HG02870 (cell line): ENCODE measurements at regions not wholly inside any gene's neighbourhood (a gene's known extent, or its start where the extent isn't known, plus 50 kb on each side); places are given as distances from the start of the nearest gene placed in this dataset.
"Not testable (repeated sequence)": the region's sequence is repeated elsewhere in the genome, so short reads cannot be mapped to it uniquely, and the experiment has no call there.

Experiments used
- ATAC-seq: cut with Tn5 transposase; IDR thresholded peaks from one replicate; pipeline ENCODE4 v1.9.1; 2021; ENCODE audit warnings: mild to moderate bottlenecking, moderate library complexity; ENCODE audit not compliant: unreplicated experiment

DNA sequence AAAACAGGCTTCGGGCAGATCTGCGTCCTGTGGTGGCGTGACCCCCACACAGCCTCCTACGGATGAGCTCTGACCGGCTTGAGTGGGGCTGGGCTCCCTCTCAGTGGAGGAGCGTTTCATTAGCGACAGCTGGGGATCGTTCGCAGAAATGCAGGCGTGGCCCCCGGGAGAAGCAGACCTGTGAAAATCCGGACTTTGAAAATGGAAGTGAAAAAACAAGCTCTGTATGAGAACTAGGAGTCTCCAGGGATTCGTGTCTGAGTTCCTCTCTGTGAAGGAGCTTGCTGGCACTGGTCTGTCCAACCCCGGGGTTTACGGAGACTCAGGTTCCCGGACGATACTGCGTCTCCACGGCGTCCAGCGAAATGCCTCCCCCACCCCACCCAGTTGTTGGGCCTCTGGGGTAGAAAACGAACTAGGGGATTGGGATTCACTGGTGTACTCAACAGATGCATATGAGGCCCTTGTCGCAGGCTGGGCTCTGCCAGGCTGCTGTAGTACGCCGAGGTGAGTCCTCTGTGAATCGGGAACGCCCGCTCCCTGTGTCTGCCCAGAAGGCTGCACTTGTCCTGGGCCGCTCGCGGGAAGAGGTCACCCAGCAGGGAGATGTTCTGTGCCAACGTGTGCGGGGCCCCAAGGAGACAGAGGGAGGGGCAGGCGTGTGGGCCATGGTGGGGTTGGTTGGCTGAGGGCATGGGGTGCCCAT lies 119.7 kb upstream of the ZNF469 start:
- ATAC-seq, result not testable (repeated sequence)

- not testable (repeated sequence) for ATAC-seq
These were observed 119.0 kb upstream of the ZNF469 start for GRCh38 chr16:88263681-88264287.

DNA sequence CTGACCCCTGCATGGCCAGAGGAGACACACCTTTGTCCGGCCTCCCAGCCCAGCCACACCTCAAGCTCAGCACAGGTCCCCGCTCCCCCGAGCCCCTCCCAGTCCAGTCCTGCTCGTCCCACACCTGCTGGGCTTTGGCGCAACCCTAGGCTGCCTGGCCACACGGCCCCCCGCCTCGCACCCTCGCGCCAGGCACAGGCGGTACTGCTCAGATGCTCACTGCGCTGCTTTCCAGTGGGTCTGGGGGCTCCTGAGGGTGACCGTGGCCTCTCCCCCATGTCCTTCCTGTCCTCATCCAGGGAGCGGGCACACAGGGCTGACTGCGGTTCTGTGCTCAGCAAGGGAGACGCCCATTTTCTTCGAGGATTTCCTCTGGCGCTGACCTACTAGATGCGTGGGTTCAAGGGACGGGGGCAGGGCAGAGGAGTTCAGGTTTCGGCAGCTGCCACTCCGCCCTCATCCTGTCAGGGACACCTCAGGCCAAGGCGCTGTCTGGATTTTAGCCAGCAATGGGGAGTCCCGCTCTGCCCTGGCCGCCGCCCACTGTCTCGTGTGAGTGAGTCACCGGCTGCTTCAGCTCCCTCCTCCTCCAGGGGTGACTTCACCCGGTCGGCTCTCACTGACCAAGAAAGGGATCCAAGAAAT lies 118.0 kb upstream of the ZNF469 start:
- ATAC-seq, result peak; percentile 49

- ATAC-seq, result not testable (repeated sequence)
These were observed 117.3 kb upstream of the ZNF469 start for GRCh38 chr16:88265286-88265938.

DNA sequence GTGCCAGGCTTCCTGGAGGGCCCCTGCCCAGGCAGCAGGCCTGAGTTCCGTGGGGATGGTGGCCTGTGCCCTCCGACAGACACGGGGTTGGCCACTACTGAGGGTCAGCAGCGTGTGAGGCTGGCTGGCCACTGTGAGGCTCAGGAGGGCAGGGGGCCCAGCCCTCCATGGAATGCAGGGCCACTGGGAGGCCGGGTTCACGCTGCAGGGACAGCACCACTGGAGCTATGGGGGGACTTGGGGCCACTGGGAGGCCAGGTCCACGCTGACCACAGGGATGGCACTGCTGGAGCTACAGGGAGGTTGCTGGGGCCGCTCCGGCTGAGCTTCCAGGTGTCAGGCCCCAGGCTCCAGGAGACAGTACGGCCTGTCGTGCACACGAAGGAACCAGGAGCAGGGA lies 116.7 kb upstream of the ZNF469 start:
- ATAC-seq, result not testable (repeated sequence)

- ATAC-seq, result not testable (repeated sequence)
These were observed 115.7 kb upstream of the ZNF469 start for GRCh38 chr16:88266935-88267551.

DNA sequence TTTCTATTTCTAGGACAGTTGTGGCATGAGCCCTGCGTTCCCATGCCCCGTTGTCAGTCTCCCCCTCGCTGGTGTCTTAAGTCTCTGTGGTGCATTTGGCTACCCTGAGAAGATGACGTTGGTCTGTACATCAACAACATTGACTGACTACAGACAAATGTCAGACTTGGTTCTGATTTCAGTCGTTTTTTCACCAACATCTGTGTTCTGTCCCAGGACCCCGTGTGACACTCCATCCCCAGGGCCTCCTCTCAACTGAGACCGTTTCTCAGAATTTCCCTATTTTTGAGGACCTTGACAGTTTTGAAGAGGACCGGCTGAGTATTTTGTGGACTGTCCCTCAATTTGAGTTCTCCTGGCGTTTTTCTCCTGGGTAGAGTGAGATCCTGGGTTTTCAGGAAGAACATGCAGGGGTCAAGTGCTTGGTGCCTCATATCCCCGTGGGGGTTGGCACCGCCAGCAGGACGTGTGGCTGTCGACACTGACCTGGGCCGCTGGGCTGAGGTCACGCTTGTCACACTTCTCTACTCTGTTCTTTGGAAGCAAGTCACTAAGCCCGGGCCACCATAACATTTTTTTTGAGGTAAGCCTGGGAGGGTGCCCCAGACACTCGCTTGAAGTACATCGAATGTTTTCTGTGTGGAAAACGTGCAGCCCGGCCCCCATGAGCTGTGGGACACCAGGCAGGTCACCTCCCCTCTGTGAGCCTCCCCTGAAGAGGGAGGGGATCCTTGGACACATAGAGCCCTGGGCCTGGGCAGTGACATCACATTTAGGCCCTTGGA lies 114.4 kb upstream of the ZNF469 start:
- not testable (repeated sequence) for ATAC-seq

GRCh38 chr16:88270171-88270790 lies 112.5 kb upstream of the ZNF469 start:
- ATAC-seq, result not testable (repeated sequence)

DNA sequence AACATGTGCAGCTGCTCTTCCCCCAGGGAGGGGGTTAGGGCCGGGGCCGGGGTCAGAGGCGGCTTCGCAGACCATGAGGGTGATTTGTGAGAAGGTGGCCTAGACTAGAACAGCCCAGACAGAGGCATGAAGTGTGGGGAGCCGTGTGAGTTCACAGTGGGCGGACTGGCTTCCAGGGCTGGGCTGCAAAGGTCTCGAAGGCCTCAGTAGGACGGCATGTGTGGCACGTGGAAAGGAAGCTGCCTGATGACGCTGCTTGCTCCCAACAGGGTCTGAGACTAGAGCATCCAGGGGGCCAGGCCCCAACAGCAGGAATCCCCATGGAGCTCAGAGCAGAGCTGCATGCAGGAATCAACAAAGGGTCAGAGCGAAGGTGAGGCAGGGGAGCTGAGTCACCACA lies 111.5 kb upstream of the ZNF469 start:
- ATAC-seq, result not testable (repeated sequence)

DNA sequence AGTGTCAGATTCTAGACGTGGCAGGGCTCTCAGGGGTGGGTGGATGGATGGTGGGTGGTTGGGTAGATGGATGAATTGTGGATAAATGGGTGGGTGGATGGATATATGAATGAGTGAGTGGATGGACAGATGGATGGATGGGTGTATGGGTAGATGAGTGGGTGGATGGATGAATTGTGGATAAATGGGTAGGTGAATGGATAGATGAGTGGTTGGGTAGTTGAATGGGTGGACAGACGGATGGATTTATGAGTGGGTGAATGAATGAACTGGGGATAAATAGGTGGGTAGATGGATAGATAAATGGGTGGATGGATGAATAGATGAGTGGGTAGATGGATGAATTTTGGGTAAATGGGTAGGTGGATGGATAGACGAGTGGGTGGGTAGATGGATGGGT lies 111.0 kb upstream of the ZNF469 start:
- not testable (repeated sequence) for ATAC-seq

DNA sequence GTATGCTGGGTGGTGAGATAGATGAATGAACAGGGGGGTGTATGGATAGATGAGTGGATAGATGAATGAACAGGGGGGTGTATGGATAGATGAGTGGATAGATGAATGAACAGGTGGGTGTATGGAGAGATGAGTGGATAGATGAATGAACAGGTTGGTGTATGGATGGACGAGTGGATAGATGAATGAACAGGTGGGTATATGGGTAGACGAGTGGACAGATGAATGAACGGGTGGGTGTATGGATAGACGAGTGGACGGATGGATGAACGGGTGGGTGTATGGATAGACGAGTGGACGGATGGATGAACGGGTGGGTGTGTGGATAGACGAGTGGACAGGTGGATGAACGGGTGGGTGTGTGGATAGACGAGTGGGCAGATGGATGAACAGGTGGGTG lies 110.3 kb upstream of the ZNF469 start:
- ATAC-seq, result not testable (repeated sequence)

GRCh38 chr16:88274126-88274750 lies 108.5 kb upstream of the ZNF469 start:
- not testable (repeated sequence) for ATAC-seq

GRCh38 chr16:88274847-88275246 lies 107.9 kb upstream of the ZNF469 start:
- ATAC-seq, result no peak

- not testable (repeated sequence) for ATAC-seq
These were observed 107.2 kb upstream of the ZNF469 start for GRCh38 chr16:88275336-88276122.

DNA sequence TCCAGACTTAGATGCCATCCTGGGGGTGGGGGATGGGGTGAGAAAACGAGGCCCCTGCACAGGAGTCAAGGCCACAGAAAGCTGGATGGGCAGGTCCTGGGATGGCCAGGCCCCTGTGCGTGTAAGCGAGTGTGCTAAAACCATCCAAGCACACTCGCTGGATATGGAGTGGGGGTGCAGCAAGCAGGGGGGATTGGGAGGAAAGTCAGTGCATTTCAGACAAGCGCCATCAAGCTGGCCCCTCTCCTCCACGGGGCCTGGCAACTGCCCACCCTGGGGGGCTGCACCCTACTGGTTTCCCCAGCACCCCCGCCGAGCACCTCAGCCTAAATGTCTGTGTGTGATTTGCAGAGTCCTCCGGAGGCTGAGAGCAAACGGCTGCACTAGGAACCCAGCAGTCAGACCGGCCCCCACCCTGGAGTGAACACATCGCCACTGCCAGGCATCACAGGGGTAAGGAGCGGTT lies 106.6 kb upstream of the ZNF469 start:
- ATAC-seq, result not testable (repeated sequence)

DNA sequence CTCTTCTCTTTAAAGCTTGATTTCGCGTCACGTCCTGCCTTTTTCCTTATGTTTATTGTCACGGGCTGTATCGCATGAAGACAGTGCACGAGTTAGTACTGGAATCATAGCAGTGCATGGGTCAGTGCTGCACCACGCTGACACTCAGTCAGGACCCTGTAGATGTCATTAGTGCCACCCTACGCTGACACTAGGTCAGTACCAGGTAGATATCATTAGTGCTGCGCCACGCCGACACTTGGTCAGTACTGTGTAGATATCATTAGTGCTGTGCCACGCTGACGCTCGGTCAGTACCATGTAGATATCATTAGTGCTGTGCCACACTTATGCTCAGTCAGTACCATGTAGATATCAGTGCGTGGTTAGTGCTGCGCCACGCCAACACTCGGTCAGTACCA lies 106.2 kb upstream of the ZNF469 start:
- ATAC-seq, result no peak

GRCh38 chr16:88279998-88280397 lies 102.8 kb upstream of the ZNF469 start:
- no peak for ATAC-seq

- ATAC-seq, result no peak
These were observed 100.7 kb upstream of the ZNF469 start for GRCh38 chr16:88281858-88282563.
